ENCODE measurements at regions not wholly inside any gene's neighbourhood (a gene's known extent, or its start where the extent isn't known, plus 50 kb on each side); places are given as distances from the start of the nearest gene placed in this dataset.

- TF ChIP-seq TEAD4 (IDR thresholded peaks at IDR 0.05) (no peak), EP300 (IDR thresholded peaks at IDR 0.05; ENCODE audit: borderline replicate concordance) (no peak), FOXM1 (IDR thresholded peaks at IDR 0.05; ENCODE audit: borderline replicate concordance, low read depth) (no peak), YY1 (IDR thresholded peaks at IDR 0.05; ENCODE audit: low read depth) (no peak), REST (IDR thresholded peaks at IDR 0.05; ENCODE audit: low read depth) (no peak), CEBPB (IDR thresholded peaks at IDR 0.05) (no peak), MAX (IDR thresholded peaks at IDR 0.05) (no peak)
Measured at GRCh38 chr6:78580923-78581322, 286.4 kb upstream of the IRAK1BP1 start.

Measured in Ishikawa (cell line).